ENCODE measurements at regions not wholly inside any gene's neighbourhood (a gene's known extent, or its start where the extent isn't known, plus 50 kb on each side); places are given as distances from the start of the nearest gene placed in this dataset.
"Not testable (repeated sequence)": the region's sequence is repeated elsewhere in the genome, so short reads cannot be mapped to it uniquely, and the experiment has no call there.

GRCh38 chr9:13915591-13916301, 398.2 kb downstream of the NFIB start:
- H3K36me3 Mint-ChIP-seq, result no peaks in the 10 kb centered on the region
- POLR2A ChIA-PET, result no interaction called here
- ATAC-seq (ENCODE audit: low read depth), result no peak
- H3K9me3 Mint-ChIP-seq, result peaks cover 1% of the 10 kb centered on the region
- H3K4me3 Mint-ChIP-seq, result no peak overlapping the region
- no peaks in the 10 kb centered on the region for H3K4me1 Mint-ChIP-seq
- H3K27ac Mint-ChIP-seq, result no peak overlapping the region
- no peak for DNase-seq
- H3K27me3 Mint-ChIP-seq, result no peaks in the 10 kb centered on the region

GRCh38 chr9:13915131-13915530, 398.8 kb downstream of the NFIB start:
- Mint-ChIP-seq H3K9me3 (peaks cover 1% of the 10 kb centered on the region), H3K27ac (no peak overlapping the region), H3K36me3 (no peaks in the 10 kb centered on the region), H3K4me1 (no peaks in the 10 kb centered on the region), H3K27me3 (no peaks in the 10 kb centered on the region), H3K4me3 (no peak overlapping the region)
- DNase-seq (no peak), ATAC-seq (ENCODE audit: low read depth) (no peak)
- POLR2A ChIA-PET, result no interaction called here

- H3K27ac Mint-ChIP-seq, result no peak overlapping the region
- no peaks in the 10 kb centered on the region for H3K27me3 Mint-ChIP-seq
- ATAC-seq (ENCODE audit: low read depth) (no peak), DNase-seq (no peak)
- peaks cover 2% of the 10 kb centered on the region for H3K9me3 Mint-ChIP-seq
- no peaks in the 10 kb centered on the region for H3K36me3 Mint-ChIP-seq
- H3K4me3 Mint-ChIP-seq, result no peak overlapping the region
- POLR2A ChIA-PET, result no interaction called here
- no peaks in the 10 kb centered on the region for H3K4me1 Mint-ChIP-seq
Measured at GRCh38 chr9:13911473-13911872, 402.5 kb downstream of the NFIB start.

- H3K27me3 Mint-ChIP-seq; H3K4me3 Mint-ChIP-seq; H3K36me3 Mint-ChIP-seq; H3K4me1 Mint-ChIP-seq; H3K27ac Mint-ChIP-seq; POLR2A ChIA-PET; H3K9me3 Mint-ChIP-seq; ATAC-seq (ENCODE audit: low read depth); DNase-seq: not testable (repeated sequence)
Measured at GRCh38 chr9:13907842-13908241, 406.1 kb downstream of the NFIB start.

- Mint-ChIP-seq H3K4me3 (no peak overlapping the region), H3K9me3 (peaks cover 1% of the 10 kb centered on the region), H3K27ac (no peak overlapping the region), H3K36me3 (no peaks in the 10 kb centered on the region), H3K27me3 (no peaks in the 10 kb centered on the region), H3K4me1 (no peaks in the 10 kb centered on the region)
- no peak for ATAC-seq (ENCODE audit: low read depth)
- POLR2A ChIA-PET, result no interaction called here
- no peak for DNase-seq
Measured at GRCh38 chr9:13904746-13905145, 409.2 kb downstream of the NFIB start.

- POLR2A ChIA-PET, result no interaction called here
- no peaks in the 10 kb centered on the region for H3K36me3 Mint-ChIP-seq
Measured at GRCh38 chr9:13904311-13904710, 409.6 kb downstream of the NFIB start.

GRCh38 chr9:13902286-13903066, 411.5 kb downstream of the NFIB start:
- DNase-seq (no peak), ATAC-seq (ENCODE audit: low read depth) (no peak)
- H3K36me3 Mint-ChIP-seq, result no peaks in the 10 kb centered on the region
- no peak overlapping the region for H3K4me3 Mint-ChIP-seq
- no peak overlapping the region for H3K27ac Mint-ChIP-seq
- H3K9me3 Mint-ChIP-seq, result no peaks in the 10 kb centered on the region
- POLR2A ChIA-PET, result no interaction called here
- H3K27me3 Mint-ChIP-seq, result no peaks in the 10 kb centered on the region
- H3K4me1 Mint-ChIP-seq, result no peaks in the 10 kb centered on the region

More at GRCh38 chr9:13904311-13904710, 409.6 kb downstream of the NFIB start:
- no peak overlapping the region for H3K4me3 Mint-ChIP-seq
- peaks cover 1% of the 10 kb centered on the region for H3K9me3 Mint-ChIP-seq
- DNase-seq (no peak), ATAC-seq (ENCODE audit: low read depth) (no peak)
- H3K27ac Mint-ChIP-seq, result no peak overlapping the region
- H3K4me1 Mint-ChIP-seq, result no peaks in the 10 kb centered on the region
- H3K27me3 Mint-ChIP-seq, result no peaks in the 10 kb centered on the region

GRCh38 chr9:13901176-13901575, 412.8 kb downstream of the NFIB start:
- H3K36me3 Mint-ChIP-seq, result no peaks in the 10 kb centered on the region
- no peak for DNase-seq
- no peaks in the 10 kb centered on the region for H3K9me3 Mint-ChIP-seq
- no peaks in the 10 kb centered on the region for H3K27me3 Mint-ChIP-seq
- no peak for ATAC-seq (ENCODE audit: low read depth)
- H3K4me3 Mint-ChIP-seq, result no peak overlapping the region
- POLR2A ChIA-PET, result no interaction called here
- H3K4me1 Mint-ChIP-seq, result no peaks in the 10 kb centered on the region
- no peak overlapping the region for H3K27ac Mint-ChIP-seq

GRCh38 chr9:13900449-13900848, 413.5 kb downstream of the NFIB start:
- DNase-seq (no peak), ATAC-seq (ENCODE audit: low read depth) (no peak)
- Mint-ChIP-seq H3K36me3 (no peaks in the 10 kb centered on the region), H3K4me3 (no peak overlapping the region), H3K9me3 (no peaks in the 10 kb centered on the region), H3K27ac (no peak overlapping the region), H3K4me1 (no peaks in the 10 kb centered on the region), H3K27me3 (no peaks in the 10 kb centered on the region)
- POLR2A ChIA-PET, result no interaction called here

GRCh38 chr9:13899924-13900323, 414.0 kb downstream of the NFIB start:
- Mint-ChIP-seq H3K27me3 (no peaks in the 10 kb centered on the region), H3K4me1 (no peaks in the 10 kb centered on the region), H3K36me3 (no peaks in the 10 kb centered on the region), H3K4me3 (no peak overlapping the region), H3K27ac (no peak overlapping the region), H3K9me3 (no peaks in the 10 kb centered on the region)
- POLR2A ChIA-PET, result no interaction called here
- DNase-seq (no peak), ATAC-seq (ENCODE audit: low read depth) (no peak)

- no peaks in the 10 kb centered on the region for H3K9me3 Mint-ChIP-seq
- DNase-seq, result no peak
- H3K27me3 Mint-ChIP-seq, result no peaks in the 10 kb centered on the region
- H3K27ac Mint-ChIP-seq, result no peak overlapping the region
- POLR2A ChIA-PET, result no interaction called here
- H3K36me3 Mint-ChIP-seq, result no peaks in the 10 kb centered on the region
- H3K4me1 Mint-ChIP-seq, result no peaks in the 10 kb centered on the region
- H3K4me3 Mint-ChIP-seq, result no peak overlapping the region
- no peak for ATAC-seq (ENCODE audit: low read depth)
Measured at GRCh38 chr9:13898957-13899356, 415.0 kb downstream of the NFIB start.

GRCh38 chr9:13896922-13897835, 416.8 kb downstream of the NFIB start:
- Mint-ChIP-seq H3K36me3 (no peaks in the 10 kb centered on the region), H3K27ac (no peak overlapping the region), H3K27me3 (no peaks in the 10 kb centered on the region), H3K4me3 (no peak overlapping the region), H3K4me1 (no peaks in the 10 kb centered on the region), H3K9me3 (no peaks in the 10 kb centered on the region)
- no peak for DNase-seq
- ATAC-seq (ENCODE audit: low read depth), result no peak
- POLR2A ChIA-PET, result no interaction called here

- no peaks in the 10 kb centered on the region for H3K4me1 Mint-ChIP-seq
- no peak overlapping the region for H3K4me3 Mint-ChIP-seq
- H3K36me3 Mint-ChIP-seq, result no peaks in the 10 kb centered on the region
- no peak for ATAC-seq (ENCODE audit: low read depth)
- DNase-seq, result no peak
- H3K27me3 Mint-ChIP-seq, result no peaks in the 10 kb centered on the region
- no peaks in the 10 kb centered on the region for H3K9me3 Mint-ChIP-seq
- POLR2A ChIA-PET, result no interaction called here
- H3K27ac Mint-ChIP-seq, result no peak overlapping the region
Measured at GRCh38 chr9:13896047-13896446, 417.9 kb downstream of the NFIB start.

Measured in activated naive CD8-positive, alpha-beta T cell treated with anti-CD3 and anti-CD28 coated beads, Interleukin-2, amount 10 ng/mL, durations not matched to agents 7 days and 5 days (primary cell).